ENCODE measurements at regions not wholly inside any gene's neighbourhood (a gene's known extent, or its start where the extent isn't known, plus 50 kb on each side); places are given as distances from the start of the nearest gene placed in this dataset.
"Not testable (repeated sequence)": the region's sequence is repeated elsewhere in the genome, so short reads cannot be mapped to it uniquely, and the experiment has no call there.

- intact Hi-C loops (cut with DNase I), result no loop called here
- H3K36me3 ChIP-seq, result no peaks in the 10 kb centered on the region
- no peaks in the 10 kb centered on the region for H3K9me3 ChIP-seq
- H3K27ac ChIP-seq, result no peak overlapping the region
- no peak overlapping the region for H3K4me3 ChIP-seq
- ATAC-seq (no peak), DNase-seq (no peak)
- TF ChIP-seq, protein P1, sequence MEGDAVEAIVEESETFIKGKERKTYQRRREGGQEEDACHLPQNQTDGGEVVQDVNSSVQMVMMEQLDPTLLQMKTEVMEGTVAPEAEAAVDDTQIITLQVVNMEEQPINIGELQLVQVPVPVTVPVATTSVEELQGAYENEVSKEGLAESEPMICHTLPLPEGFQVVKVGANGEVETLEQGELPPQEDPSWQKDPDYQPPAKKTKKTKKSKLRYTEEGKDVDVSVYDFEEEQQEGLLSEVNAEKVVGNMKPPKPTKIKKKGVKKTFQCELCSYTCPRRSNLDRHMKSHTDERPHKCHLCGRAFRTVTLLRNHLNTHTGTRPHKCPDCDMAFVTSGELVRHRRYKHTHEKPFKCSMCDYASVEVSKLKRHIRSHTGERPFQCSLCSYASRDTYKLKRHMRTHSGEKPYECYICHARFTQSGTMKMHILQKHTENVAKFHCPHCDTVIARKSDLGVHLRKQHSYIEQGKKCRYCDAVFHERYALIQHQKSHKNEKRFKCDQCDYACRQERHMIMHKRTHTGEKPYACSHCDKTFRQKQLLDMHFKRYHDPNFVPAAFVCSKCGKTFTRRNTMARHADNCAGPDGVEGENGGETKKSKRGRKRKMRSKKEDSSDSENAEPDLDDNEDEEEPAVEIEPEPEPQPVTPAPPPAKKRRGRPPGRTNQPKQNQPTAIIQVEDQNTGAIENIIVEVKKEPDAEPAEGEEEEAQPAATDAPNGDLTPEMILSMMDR (IDR thresholded peaks at IDR 0.05), result no peak
- H3K27me3 ChIP-seq (ENCODE audit: low read depth), result no peaks in the 10 kb centered on the region
- H3K4me1 ChIP-seq, result no peaks in the 10 kb centered on the region
Observed at GRCh38 chr1:115526900-115527299, 114.9 kb upstream of the VANGL1 start.

- no peaks in the 10 kb centered on the region for H3K9me3 ChIP-seq
- ATAC-seq (no peak), DNase-seq (no peak)
- no peak overlapping the region for H3K4me3 ChIP-seq
- H3K27me3 ChIP-seq (ENCODE audit: low read depth), result no peaks in the 10 kb centered on the region
- no peak overlapping the region for H3K27ac ChIP-seq
- no peaks in the 10 kb centered on the region for H3K4me1 ChIP-seq
- intact Hi-C loops (cut with DNase I), result no loop called here
- H3K36me3 ChIP-seq, result no peaks in the 10 kb centered on the region
- TF ChIP-seq, protein P1 (IDR thresholded peaks at IDR 0.05), result no peak
Observed at GRCh38 chr1:115524236-115524635, 117.5 kb upstream of the VANGL1 start.

DNA sequence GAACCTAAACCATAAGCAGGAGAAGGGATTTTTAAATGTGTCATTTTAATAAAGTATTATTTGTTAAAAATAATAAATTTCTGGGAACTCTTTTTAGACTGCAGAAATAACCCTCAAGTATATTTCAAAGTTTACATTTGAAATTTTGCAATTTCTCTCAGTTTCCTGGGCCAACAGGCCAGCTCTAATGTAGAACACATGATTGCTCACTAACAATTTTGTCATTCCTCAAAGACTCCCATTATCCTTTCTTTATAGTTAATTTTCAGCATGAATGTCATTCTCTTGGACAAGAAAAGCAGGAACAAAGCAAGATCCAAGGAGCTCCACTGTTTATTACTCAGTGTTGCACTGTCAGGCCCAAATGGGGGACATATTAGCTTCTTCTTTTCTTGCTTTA lies 119.4 kb upstream of the VANGL1 start:
- intact Hi-C loops (cut with DNase I), result no loop called here
- Histone ChIP-seq H3K36me3 (no peaks in the 10 kb centered on the region), H3K4me3 (no peak overlapping the region), H3K4me1 (no peaks in the 10 kb centered on the region), H3K27me3 (ENCODE audit: low read depth) (no peaks in the 10 kb centered on the region), H3K9me3 (no peaks in the 10 kb centered on the region), H3K27ac (no peak overlapping the region)
- no peak for DNase-seq
- ATAC-seq, result no peak
- TF ChIP-seq, protein P1 (IDR thresholded peaks at IDR 0.05), result no peak

DNA sequence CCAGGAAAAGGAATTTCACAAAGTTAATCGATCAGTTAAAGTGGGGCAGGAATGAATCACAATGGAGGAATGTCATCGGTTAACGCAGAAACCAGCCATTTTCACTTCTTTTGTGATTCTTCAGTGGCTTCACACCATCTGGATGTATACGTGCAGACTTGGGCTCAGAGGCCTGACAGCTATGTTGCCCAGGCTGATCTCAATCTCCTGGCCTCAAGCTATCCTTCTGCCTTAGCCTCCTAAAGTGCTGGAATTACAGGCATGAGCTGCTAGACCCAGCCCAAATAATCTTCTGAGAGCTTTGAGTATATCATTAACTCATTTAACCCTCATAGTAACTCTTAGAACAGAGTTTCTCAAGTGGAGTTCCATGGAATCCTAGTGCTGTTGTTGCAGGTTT lies 126.5 kb upstream of the VANGL1 start:
- ATAC-seq (no peak), DNase-seq (no peak)
- TF ChIP-seq, protein P1 (IDR thresholded peaks at IDR 0.05), result no peak
- no peaks in the 10 kb centered on the region for H3K4me1 ChIP-seq
- H3K27me3 ChIP-seq (ENCODE audit: low read depth), result no peaks in the 10 kb centered on the region
- no peaks in the 10 kb centered on the region for H3K9me3 ChIP-seq
- no peaks in the 10 kb centered on the region for H3K36me3 ChIP-seq
- no peak overlapping the region for H3K4me3 ChIP-seq
- intact Hi-C loops (cut with DNase I), result no loop called here
- no peak overlapping the region for H3K27ac ChIP-seq

DNA sequence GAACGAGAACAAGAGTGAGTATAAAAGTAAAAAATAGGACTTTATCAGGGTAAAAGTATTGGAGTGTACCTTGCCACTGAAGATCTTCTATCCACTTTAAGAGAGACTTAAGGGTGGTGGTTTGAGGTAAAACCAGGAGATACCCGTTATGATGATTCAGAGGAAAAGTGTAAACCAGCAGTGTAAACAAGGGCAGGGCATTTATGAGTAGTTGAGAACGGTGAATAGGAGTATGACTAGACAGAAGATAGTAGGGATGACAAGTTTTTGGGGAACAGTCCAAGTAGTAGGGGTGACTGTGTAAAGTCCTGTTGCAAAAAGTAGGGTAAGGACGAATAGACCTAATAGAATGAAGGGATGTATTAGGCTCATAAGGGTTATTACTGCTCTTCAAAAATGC lies 131.5 kb upstream of the VANGL1 start:
- H3K9me3 ChIP-seq; H3K4me3 ChIP-seq; ATAC-seq; H3K4me1 ChIP-seq; intact Hi-C loops (cut with DNase I); H3K27me3 ChIP-seq (ENCODE audit: low read depth); H3K36me3 ChIP-seq; DNase-seq; H3K27ac ChIP-seq: not testable (repeated sequence)

GRCh38 chr1:115507901-115508300 lies 133.9 kb upstream of the VANGL1 start:
- Histone ChIP-seq H3K36me3 (no peaks in the 10 kb centered on the region), H3K4me1 (no peaks in the 10 kb centered on the region), H3K4me3 (no peak overlapping the region), H3K27ac (no peak overlapping the region), H3K27me3 (ENCODE audit: low read depth) (no peaks in the 10 kb centered on the region), H3K9me3 (no peaks in the 10 kb centered on the region)
- intact Hi-C loops (cut with DNase I), result no loop called here
- TF ChIP-seq, protein P1 (IDR thresholded peaks at IDR 0.05), result no peak
- DNase-seq, result no peak
- no peak for ATAC-seq
